Naive thymus-derived CD8-positive, alpha-beta T cell (primary cell): ENCODE measurements at regions not wholly inside any gene's neighbourhood (a gene's known extent, or its start where the extent isn't known, plus 50 kb on each side); places are given as distances from the start of the nearest gene placed in this dataset.

Experiments
- ATAC-seq, 2 donors: fragments of 150-1000 bp; cut with Tn5 transposase in 1 of 2; sonication (Bioruptor Pico), chemical (Tn5 transposase) in 1 of 2; 1 replicate in 1 of 2; 2 replicates in 1 of 2; pipeline ENCODE4 v1.10.0; 2021; ENCODE audit warnings: mild to moderate bottlenecking in 2 of 2, moderate library complexity in 2 of 2
- POLR2A ChIA-PET: fragments of 350-600 bp; sonication (Branson Sonifier 250); formaldehyde crosslinking; loops from one replicate; lab custom pipeline; 2021; ENCODE audit warnings: antibody characterized with exemption; lab: Charles Lee
- DNase-seq, 10 donors: peaks; one replicate each; pipeline versions ENCODE4 v3.0.0 to v3.0.0-alpha.2; 2020 to 2022
- H3K27ac Mint-ChIP-seq, 10 donors: one replicate each; pipeline ENCODE4 v1.8.0; 2020 to 2022; ENCODE audit warnings: mild to moderate bottlenecking in 10 of 10, mixed read lengths in 10 of 10, moderate library complexity in 4 of 10, inconsistent platforms in 1 of 10
- H3K27me3 Mint-ChIP-seq, 5 donors: one replicate each; pipeline ENCODE4 v1.8.0; 2021 to 2022; ENCODE audit warnings: mixed read lengths in 5 of 5
- H3K36me3 Mint-ChIP-seq, 3 donors: one replicate each; pipeline ENCODE4 v1.8.0; 2020 to 2022; ENCODE audit warnings: mixed read lengths in 3 of 3, mild to moderate bottlenecking in 2 of 3, inconsistent platforms in 1 of 3
- H3K4me1 Mint-ChIP-seq, 4 donors: one replicate each; pipeline ENCODE4 v1.8.0; 2021 to 2022; ENCODE audit warnings: mixed read lengths in 4 of 4
- H3K4me3 Mint-ChIP-seq, 10 donors: one replicate each; pipeline ENCODE4 v1.8.0; 2020 to 2022; ENCODE audit warnings: mild to moderate bottlenecking in 10 of 10, mixed read lengths in 10 of 10, moderate library complexity in 6 of 10, inconsistent platforms in 1 of 10
- H3K9me3 Mint-ChIP-seq, 9 donors: one replicate each; pipeline ENCODE4 v1.8.0; 2020 to 2022; ENCODE audit warnings: mixed read lengths in 9 of 9, mild to moderate bottlenecking in 3 of 9, inconsistent platforms in 1 of 9, moderate library complexity in 1 of 9

DNA sequence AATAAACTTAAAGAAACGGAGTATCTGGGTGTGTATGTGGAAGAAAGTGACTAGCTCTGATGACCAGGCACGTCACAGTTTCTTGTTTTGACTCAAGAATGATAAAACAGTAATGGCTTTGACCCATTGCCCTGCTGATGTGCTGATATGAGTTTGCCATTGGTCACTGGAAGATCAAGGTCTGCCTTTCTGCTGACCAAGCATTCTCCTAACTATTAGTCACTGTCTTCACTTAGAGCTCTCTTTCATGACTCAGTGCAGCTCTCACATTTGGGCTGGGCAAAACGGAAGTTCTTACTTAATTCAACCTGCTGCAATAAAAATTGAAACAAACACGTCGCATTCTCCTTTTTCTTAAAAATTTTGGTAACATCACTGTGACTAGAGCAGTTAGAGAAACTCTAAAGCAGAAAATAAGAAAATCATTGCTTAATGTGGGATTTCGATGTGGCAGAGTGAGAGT is 366.7 kb downstream of the BTG1 start:
- peak overlapping the region; percentile 89 to 96 (median 92) for H3K27ac Mint-ChIP-seq
- H3K4me3 Mint-ChIP-seq: peak overlapping the region; percentile 61 to 84 (median 78)

DNA sequence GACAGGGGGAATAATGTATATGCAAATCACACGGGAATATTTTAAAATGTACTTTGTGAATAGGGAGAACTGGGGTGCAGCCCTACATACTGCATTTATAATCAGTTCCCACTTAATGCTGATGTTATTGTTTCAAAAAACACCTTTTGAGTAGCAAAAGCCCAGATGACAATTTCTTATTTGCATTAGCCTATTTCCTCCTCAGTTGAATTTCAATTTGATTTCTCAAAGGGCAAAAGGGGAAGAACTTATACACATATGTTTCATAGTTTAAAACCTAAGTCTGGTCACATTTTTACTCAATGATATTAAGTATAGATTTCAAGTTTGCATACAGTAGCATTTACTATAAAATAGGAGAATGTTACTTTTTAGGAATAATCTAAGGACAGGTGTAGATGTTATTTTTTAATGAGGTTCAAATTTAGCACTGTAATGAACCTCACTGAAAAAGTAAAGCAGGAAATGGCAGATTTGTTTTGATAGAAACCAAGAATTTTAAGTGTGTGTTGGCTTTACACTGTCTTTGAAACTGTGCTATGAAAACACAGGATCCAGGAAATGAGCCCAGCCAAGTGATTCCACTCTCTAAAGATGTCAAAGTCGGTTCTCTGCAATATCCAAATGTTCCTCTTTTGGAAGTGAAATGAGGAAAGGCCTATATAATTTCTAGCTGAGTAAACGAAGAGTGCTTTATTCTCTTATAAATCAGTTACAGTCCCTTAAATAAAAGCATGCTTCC is 367.4 kb downstream of the BTG1 start:
- peaks cover 0 to 3% (median 0%) of the 10 kb centered on the region in 3 donors for H3K36me3 Mint-ChIP-seq
- H3K4me3 Mint-ChIP-seq: peak overlapping the region; percentile 61 to 84 (median 78)
- POLR2A ChIA-PET: interaction anchor here (0.7 to 2.3 kb wide), 9 partner anchors 9 to 367 kb away, joined by 3 to 10 read pairs (median 6); partner anchors contain the start of gene BTG1
- peaks cover 11 to 41% (median 38%) of the 10 kb centered on the region in 4 donors for H3K4me1 Mint-ChIP-seq
- no peaks in the 10 kb centered on the region for H3K27me3 Mint-ChIP-seq
- ATAC-seq (peak; percentile 73 to 83), DNase-seq (peak in 4 of 10 donors; percentile 3 to 50 (median 37))
- H3K27ac Mint-ChIP-seq: peak overlapping the region; percentile 89 to 96 (median 92)
- H3K9me3 Mint-ChIP-seq: no peaks in the 10 kb centered on the region

More for the DNA sequence above, 366.7 kb downstream of the BTG1 start:
- no peaks in the 10 kb centered on the region for H3K9me3 Mint-ChIP-seq
- POLR2A ChIA-PET: interaction anchor here (0.5 to 2.3 kb wide), 12 partner anchors 9 to 791 kb away, joined by 3 to 10 read pairs (median 4); partner anchors contain the start of gene BTG1
- no peaks in the 10 kb centered on the region for H3K27me3 Mint-ChIP-seq
- H3K4me1 Mint-ChIP-seq: peaks cover 11 to 45% (median 37%) of the 10 kb centered on the region in 4 donors
- H3K36me3 Mint-ChIP-seq: peaks cover 0 to 3% (median 0%) of the 10 kb centered on the region in 3 donors
- peak; percentile 78 to 79 for ATAC-seq
- DNase-seq: peak in 7 of 10 donors; percentile 6 to 44 (median 20)

DNA sequence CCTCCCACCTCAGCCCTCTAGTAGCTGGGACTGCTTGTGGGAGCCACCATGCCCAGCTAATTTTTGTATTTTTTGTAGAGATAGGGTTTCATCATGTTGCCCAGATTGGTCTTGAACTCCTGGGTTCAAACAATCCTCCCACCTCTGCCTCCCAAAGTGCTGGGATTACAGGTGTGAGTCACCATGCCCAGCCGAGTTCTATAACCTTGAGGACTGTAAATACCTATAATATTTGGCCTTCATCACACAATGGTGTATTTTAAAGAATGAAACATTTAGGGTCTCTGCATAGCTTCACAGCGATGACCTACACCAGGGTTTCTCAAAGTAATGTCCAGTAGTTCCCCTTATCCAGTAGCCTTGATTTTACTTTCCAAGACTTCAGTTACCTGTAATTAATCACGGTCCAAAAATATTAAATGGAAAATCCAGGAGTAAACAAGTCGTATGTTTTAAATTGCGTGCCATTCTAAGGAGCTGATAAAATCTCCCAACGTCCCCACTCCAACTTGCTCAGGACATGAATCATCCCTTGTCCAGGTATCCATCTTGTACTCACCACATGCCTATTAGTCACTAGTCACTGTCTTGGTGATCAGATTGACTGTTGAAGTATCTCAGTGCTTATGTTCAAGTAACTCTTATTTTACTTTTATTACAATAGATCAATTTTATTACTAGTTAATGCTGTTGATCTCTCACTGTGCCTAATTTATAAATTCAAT is 368.2 kb downstream of the BTG1 start:
- no peaks in the 10 kb centered on the region for H3K9me3 Mint-ChIP-seq
- peaks cover 0 to 3% (median 0%) of the 10 kb centered on the region in 3 donors for H3K36me3 Mint-ChIP-seq
- peak overlapping the region; percentile 89 to 96 (median 92) for H3K27ac Mint-ChIP-seq
- peaks cover 11 to 39% (median 38%) of the 10 kb centered on the region in 4 donors for H3K4me1 Mint-ChIP-seq
- POLR2A ChIA-PET: interaction anchor here (0.6 to 1.6 kb wide), 3 partner anchors 93 to 368 kb away, joined by 3 to 6 read pairs (median 4); partner anchors contain the start of gene BTG1
- ATAC-seq: no peak
- no peak for DNase-seq
- H3K27me3 Mint-ChIP-seq: no peaks in the 10 kb centered on the region
- H3K4me3 Mint-ChIP-seq: peak overlapping the region in 5 of 10 donors; percentile 76 to 84 (median 80)

DNA sequence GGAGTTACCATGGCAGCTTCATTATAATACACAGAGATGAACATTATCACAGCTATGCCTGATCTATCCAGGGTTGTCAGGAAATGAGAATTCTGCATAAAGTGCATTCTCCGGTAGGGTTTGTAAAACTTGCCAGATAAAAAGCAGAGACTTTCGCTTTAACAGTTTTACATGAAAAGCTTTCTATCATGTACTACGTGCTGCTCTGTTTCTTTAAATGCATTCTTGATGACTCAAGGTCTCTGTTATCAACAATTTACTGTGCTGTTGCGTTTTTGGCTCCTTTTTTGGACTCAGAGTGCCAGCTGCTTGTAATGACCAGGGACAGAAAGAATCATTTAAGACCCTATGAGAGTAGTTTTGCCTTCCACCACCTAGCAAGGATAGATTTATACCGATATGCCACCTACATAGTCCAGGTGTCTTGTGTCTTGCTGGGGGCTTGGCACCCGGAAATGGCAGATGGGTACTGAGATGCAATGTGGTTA is 371.2 kb downstream of the BTG1 start:
- H3K36me3 Mint-ChIP-seq: no peaks in the 10 kb centered on the region
- peak overlapping the region in 6 of 10 donors; percentile 2 to 78 (median 53) for H3K27ac Mint-ChIP-seq
- POLR2A ChIA-PET: no interaction called here
- H3K4me3 Mint-ChIP-seq: peak overlapping the region in 7 of 10 donors; percentile 3 to 67 (median 33)
- peaks cover 11 to 37% (median 35%) of the 10 kb centered on the region in 4 donors for H3K4me1 Mint-ChIP-seq
- no peaks in the 10 kb centered on the region for H3K9me3 Mint-ChIP-seq
- ATAC-seq (peak in 1 of 2 donors; percentile 21), DNase-seq (peak in 1 of 10 donors; percentile 12)
- H3K27me3 Mint-ChIP-seq: no peaks in the 10 kb centered on the region

DNA sequence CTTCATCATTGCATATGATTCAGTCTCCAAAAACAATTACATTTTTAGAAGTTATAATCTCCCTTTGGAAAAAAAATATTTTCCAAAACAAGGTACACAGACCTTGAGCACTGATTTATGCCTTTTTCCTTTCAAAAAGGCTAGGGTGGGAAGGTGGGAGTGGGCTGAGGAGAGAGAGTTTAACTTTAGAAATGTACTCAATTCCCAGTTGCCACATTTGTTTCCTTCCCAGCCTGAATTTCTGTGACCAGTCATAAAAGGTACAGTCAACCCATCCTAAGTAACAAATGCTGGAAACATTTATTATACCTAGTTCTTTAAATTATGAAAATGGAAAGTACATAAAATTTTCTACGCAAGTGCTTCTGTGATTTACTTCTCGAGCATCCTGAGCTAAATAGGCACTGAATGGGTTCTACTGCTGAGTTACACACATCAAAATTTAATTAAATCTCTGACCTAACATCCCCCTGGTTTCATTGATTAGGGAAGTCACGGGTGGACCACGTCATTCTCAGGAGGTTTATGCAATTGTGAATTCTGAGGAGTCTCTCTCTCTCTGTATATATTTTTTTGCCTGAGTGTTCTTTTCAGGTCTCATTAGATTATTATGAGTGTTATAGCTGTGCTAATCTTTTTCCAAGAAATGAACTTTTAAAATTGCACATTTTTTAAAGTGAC is 371.8 kb downstream of the BTG1 start:
- Mint-ChIP-seq H3K27ac (peak overlapping the region in 3 of 10 donors; percentile 2 to 78 (median 29)), H3K27me3 (no peaks in the 10 kb centered on the region), H3K4me1 (peaks cover 9 to 31% (median 29%) of the 10 kb centered on the region in 4 donors), H3K9me3 (no peaks in the 10 kb centered on the region), H3K36me3 (no peaks in the 10 kb centered on the region), H3K4me3 (no peak overlapping the region)
- ATAC-seq: no peak
- POLR2A ChIA-PET: no interaction called here
- DNase-seq: no peak

DNA sequence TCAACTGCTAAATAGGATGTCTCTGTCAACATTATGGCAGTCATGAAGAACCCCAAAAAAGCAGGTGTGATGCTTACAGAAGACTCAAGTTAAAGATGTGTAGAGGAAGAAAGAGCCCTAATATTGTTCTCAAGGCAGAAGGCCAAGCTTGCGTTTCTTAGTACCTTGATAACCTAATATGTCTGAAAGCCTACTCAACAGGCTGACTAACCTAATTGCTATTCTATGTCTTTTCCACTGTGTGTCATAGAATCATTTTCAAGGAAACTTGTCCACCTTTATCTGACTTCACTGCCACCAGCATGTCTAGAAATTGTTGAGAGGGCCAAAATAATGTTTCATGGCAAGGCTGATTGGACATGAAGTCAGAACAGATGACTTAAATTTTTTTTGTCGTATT is 373.2 kb downstream of the BTG1 start:
- no peak for ATAC-seq
- Mint-ChIP-seq H3K27ac (peak overlapping the region in 1 of 10 donors; percentile 9), H3K36me3 (no peaks in the 10 kb centered on the region), H3K27me3 (no peaks in the 10 kb centered on the region), H3K9me3 (no peaks in the 10 kb centered on the region), H3K4me1 (peaks cover 2 to 17% (median 15%) of the 10 kb centered on the region in 4 donors), H3K4me3 (no peak overlapping the region)
- no peak for DNase-seq
- POLR2A ChIA-PET: no interaction called here

DNA sequence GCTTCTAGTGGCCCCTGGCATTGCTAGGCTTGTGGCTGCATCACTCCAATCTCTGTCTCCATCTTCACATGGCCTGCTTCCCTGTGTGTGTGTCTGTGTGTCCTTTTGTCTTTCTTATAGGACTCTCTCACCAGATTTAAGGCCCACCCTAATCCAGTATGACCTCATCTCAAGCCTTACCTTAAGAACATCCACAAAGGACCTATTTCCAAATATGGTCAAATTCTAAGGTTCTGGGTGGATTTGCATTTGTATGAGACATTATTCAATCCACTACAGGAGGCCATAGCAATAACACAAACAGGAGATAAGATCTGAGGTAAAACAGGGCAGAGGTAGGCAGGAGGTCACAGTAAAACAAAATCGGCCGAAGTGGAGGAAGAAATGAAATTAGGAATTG is 375.9 kb downstream of the BTG1 start:
- Mint-ChIP-seq H3K27ac (no peak overlapping the region), H3K9me3 (no peaks in the 10 kb centered on the region), H3K4me1 (peaks cover 0 to 7% (median 3%) of the 10 kb centered on the region in 4 donors), H3K27me3 (no peaks in the 10 kb centered on the region), H3K4me3 (no peak overlapping the region), H3K36me3 (no peaks in the 10 kb centered on the region)
- DNase-seq (no peak), ATAC-seq (no peak)
- POLR2A ChIA-PET: interaction anchor here (0.9 kb wide), 1 partner anchor 81 kb away, joined by 3 read pairs; no protein-coding TSS in a partner anchor

DNA sequence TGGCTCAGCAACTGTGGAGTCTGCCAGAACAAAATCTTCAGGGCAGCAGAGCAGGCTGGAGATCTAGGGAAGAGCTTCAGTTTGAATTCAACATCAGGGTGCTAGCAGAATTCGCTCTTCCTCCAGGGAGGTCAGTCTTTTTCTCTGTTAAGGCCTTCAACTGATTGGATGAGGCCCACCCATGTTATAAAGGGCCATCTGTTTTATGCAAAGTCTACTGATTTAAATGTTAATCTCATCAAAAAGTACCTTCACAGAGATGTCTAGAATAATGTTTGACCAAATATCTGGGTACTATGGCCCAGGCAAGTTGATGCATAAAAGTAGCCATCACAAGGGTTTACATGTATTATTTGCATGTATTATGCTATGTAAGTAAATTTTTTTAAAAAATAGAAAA is 378.4 kb downstream of the BTG1 start:
- Mint-ChIP-seq H3K27ac (no peak overlapping the region), H3K36me3 (no peaks in the 10 kb centered on the region), H3K9me3 (no peaks in the 10 kb centered on the region), H3K27me3 (no peaks in the 10 kb centered on the region), H3K4me1 (peaks cover 0 to 5% (median 0%) of the 10 kb centered on the region in 4 donors), H3K4me3 (no peak overlapping the region)
- ATAC-seq (no peak), DNase-seq (no peak)
- POLR2A ChIA-PET: interaction anchor here (1.3 kb wide), 1 partner anchor 9 kb away, joined by 3 read pairs; no protein-coding TSS in a partner anchor

DNA sequence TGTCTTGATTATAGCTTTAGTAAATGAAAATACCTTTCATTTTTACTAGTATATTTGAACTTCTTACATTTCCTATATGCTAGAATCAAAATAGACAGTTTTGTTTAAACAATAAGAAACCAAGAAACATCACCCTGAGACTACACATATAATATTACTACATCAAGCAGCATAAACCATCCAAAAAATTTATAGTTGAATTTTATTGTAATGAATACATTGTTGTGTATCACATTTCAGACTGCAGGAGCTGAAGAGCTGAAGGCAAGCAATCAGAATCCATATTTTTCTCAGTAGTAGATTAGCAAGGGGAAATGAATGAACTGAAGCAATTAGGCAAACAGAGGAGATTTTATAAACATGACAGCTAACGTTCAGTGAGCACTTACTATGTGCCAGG is 379.2 kb downstream of the BTG1 start:
- H3K36me3 Mint-ChIP-seq: peaks cover 0 to 6% (median 0%) of the 10 kb centered on the region in 3 donors
- H3K27ac Mint-ChIP-seq: no peak overlapping the region
- POLR2A ChIA-PET: interaction anchor here (0.6 to 1.3 kb wide), 3 partner anchors 9 to 257 kb away, joined by 3 to 4 read pairs (median 3); no protein-coding TSS in a partner anchor
- H3K27me3 Mint-ChIP-seq: no peaks in the 10 kb centered on the region
- H3K9me3 Mint-ChIP-seq: peaks cover 0 to 6% (median under 1%) of the 10 kb centered on the region in 9 donors
- no peak for DNase-seq
- ATAC-seq: no peak
- H3K4me3 Mint-ChIP-seq: no peak overlapping the region
- H3K4me1 Mint-ChIP-seq: peaks cover 0 to 5% (median 0%) of the 10 kb centered on the region in 4 donors

DNA sequence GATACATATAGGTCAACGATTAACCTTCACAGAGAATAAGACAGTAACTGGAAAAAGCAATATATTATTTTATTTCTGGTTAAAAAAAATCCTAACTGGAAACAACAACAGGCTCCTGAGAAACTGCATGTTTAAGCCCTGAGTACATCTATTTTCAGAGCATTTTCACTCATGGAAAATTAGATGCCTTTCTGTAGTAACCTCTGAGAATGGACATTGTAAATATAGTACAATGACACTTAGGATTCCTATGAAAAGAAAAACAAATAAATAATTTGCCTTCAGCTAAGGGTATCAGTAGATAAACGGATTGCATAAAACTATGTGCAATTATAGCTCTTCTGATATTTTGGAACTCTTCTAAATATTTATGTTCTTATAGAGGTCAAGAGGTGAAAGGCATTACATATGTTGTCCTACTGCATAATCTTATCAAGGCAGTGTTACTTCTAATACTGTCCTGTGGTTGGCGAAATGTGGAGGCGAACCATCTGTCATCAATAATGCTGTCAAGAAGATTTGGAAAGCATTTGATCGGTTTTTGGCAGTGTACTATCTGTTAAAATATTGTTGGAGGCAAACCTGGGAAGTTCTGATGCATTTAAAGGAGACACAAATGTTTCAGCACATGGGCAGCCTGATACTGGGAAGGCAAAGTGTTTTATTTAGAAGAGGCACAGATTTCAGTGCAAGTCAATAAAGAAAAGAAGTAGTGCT is 381.8 kb downstream of the BTG1 start:
- Mint-ChIP-seq H3K4me1 (peaks cover 0 to 5% (median 0%) of the 10 kb centered on the region in 4 donors), H3K27me3 (no peaks in the 10 kb centered on the region), H3K9me3 (peaks cover 0 to 30% (median 9%) of the 10 kb centered on the region in 9 donors), H3K27ac (no peak overlapping the region), H3K36me3 (peaks cover 0 to 30% (median 12%) of the 10 kb centered on the region in 3 donors), H3K4me3 (no peak overlapping the region)
- POLR2A ChIA-PET: no interaction called here
- no peak for DNase-seq
- no peak for ATAC-seq

DNA sequence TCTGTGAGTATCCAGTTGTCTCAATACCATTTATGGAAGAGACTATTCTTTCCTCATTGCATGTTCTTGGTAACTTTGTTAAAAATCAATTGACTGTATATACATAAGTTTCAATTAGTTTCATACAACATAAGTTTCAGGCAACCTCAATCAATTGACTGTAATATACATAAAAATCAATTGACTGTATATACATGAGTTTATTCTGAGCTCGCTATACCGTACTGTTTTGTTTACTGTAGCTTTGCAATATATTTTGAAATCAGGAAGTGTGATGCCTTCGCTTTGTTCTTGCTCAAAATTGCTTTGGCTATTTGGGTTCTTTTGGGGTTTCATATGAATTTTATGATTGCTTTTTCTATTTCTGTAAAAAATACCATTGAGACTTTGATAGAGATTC is 392.0 kb downstream of the BTG1 start:
- DNase-seq (no peak), ATAC-seq (no peak)
- Mint-ChIP-seq H3K36me3 (peaks cover 0 to 7% (median 0%) of the 10 kb centered on the region in 3 donors), H3K27ac (no peak overlapping the region), H3K9me3 (peaks cover 0 to 15% (median 7%) of the 10 kb centered on the region in 9 donors), H3K4me3 (no peak overlapping the region), H3K27me3 (no peaks in the 10 kb centered on the region), H3K4me1 (peaks cover 0 to 4% (median 0%) of the 10 kb centered on the region in 4 donors)
- POLR2A ChIA-PET: interaction anchor here (0.5 kb wide), 1 partner anchor 99 kb away, joined by 5 read pairs; no protein-coding TSS in a partner anchor
